Astrocyte of the spinal cord (primary cell): ENCODE measurements at regions not wholly inside any gene's neighbourhood (a gene's known extent, or its start where the extent isn't known, plus 50 kb on each side); places are given as distances from the start of the nearest gene placed in this dataset.

Experiments used
- DNase-seq: peaks from one replicate; pipeline ENCODE4 v3.0.0; 2011; ENCODE audit warnings: low read depth, low spot score
- H3K4me3 ChIP-seq: 2 replicates; pipeline ENCODE4 v1.5.1; 2011; ENCODE audit warnings: low read depth, mild to moderate bottlenecking, low read length, moderate library complexity
- CTCF ChIP-seq: IDR thresholded peaks from 2 replicates; pipeline ENCODE4 v1.5.1; 2012; ENCODE audit warnings: low read depth, mild to moderate bottlenecking, low read length, inconsistent platforms
- in situ Hi-C: cut with HindIII; loops from 2 replicates; pipeline ENCODE4 v1.10.0; 2017; ENCODE audit warnings: low sequenced_read_pairs

GRCh38 chr5:158224253-158224652 is 365.3 kb upstream of the CLINT1 start:
- no peak for TF ChIP-seq CTCF
- no peak for DNase-seq
- in situ Hi-C loops = no loop called here
- H3K4me3 ChIP-seq = no peak overlapping the region

- in situ Hi-C loops = no loop called here
- H3K4me3 ChIP-seq = no peak overlapping the region
- DNase-seq = no peak
- no peak for TF ChIP-seq CTCF
Observed at GRCh38 chr5:158223054-158223600, 364.2 kb upstream of the CLINT1 start.

GRCh38 chr5:158212917-158213316 is 354.0 kb upstream of the CLINT1 start:
- no peak for DNase-seq
- H3K4me3 ChIP-seq = no peak overlapping the region
- in situ Hi-C loops = no loop called here
- no peak for TF ChIP-seq CTCF

- no peak for TF ChIP-seq CTCF
- no peak overlapping the region for H3K4me3 ChIP-seq
- in situ Hi-C loops = no loop called here
- no peak for DNase-seq
Observed at GRCh38 chr5:158212237-158212636, 353.3 kb upstream of the CLINT1 start.

GRCh38 chr5:158209219-158209908 is 350.4 kb upstream of the CLINT1 start:
- no peak for TF ChIP-seq CTCF
- no peak overlapping the region for H3K4me3 ChIP-seq
- in situ Hi-C loops = no loop called here
- DNase-seq = no peak

- no peak overlapping the region for H3K4me3 ChIP-seq
- TF ChIP-seq CTCF = no peak
- in situ Hi-C loops = no loop called here
- no peak for DNase-seq
Observed at GRCh38 chr5:158207733-158208132, 348.8 kb upstream of the CLINT1 start.
